H1 (cell line): ENCODE measurements at regions not wholly inside any gene's neighbourhood (a gene's known extent, or its start where the extent isn't known, plus 50 kb on each side); places are given as distances from the start of the nearest gene placed in this dataset.

Experiments
- HDAC6 ChIP-seq: IDR thresholded peaks from one replicate; pipeline ENCODE4 v1.7.1; 2012; ENCODE audit warnings: low read depth, mild to moderate bottlenecking, inconsistent platforms, low read length, moderate library complexity
- JUND ChIP-seq: IDR thresholded peaks from 2 replicates; pipeline ENCODE4 v1.6.1; 2011; ENCODE audit warnings: mild to moderate bottlenecking, improper control_type of control experiment, low read length
- KDM5A ChIP-seq: fragments of 200-600 bp; IDR thresholded peaks from 2 replicates; pipeline ENCODE4 v1.7.1; 2012; ENCODE audit warnings: mild to moderate bottlenecking, low read length, inconsistent platforms, mixed read lengths
- NRF1 ChIP-seq: IDR thresholded peaks from 2 replicates; pipeline ENCODE4 v1.6.1; 2011; ENCODE audit warnings: mild to moderate bottlenecking, low read depth, low read length, improper control_type of control experiment
- TBP ChIP-seq: IDR thresholded peaks from 2 replicates; pipeline ENCODE4 v1.6.1; 2011; ENCODE audit warnings: low read depth, low read length, improper control_type of control experiment

GRCh38 chr2:176639671-176640070 lies 370.4 kb downstream of the MTX2 start (continued):
- no peak for TF ChIP-seq HDAC6
- TF ChIP-seq JUND = no peak
- no peak for TF ChIP-seq NRF1
- TF ChIP-seq KDM5A = no peak
- no peak for TF ChIP-seq TBP
